Testis (tissue), 2 donors: ENCODE measurements at regions not wholly inside any gene's neighbourhood (a gene's known extent, or its start where the extent isn't known, plus 50 kb on each side); places are given as distances from the start of the nearest gene placed in this dataset.

Source experiments
- DNase-seq: peaks from one replicate; pipeline ENCODE4 v3.0.0-alpha.2; 2019
- H3K27ac ChIP-seq, 2 donors: fragments of 200-600 bp; sonication (generic); one replicate each; pipeline ENCODE4 v1.5.1; 2019
- H3K27me3 ChIP-seq: fragments of 200-600 bp; sonication (generic); one replicate; pipeline ENCODE4 v1.5.1; 2019
- H3K36me3 ChIP-seq: fragments of 200-600 bp; sonication (generic); one replicate; pipeline ENCODE4 v1.5.1; 2017; ENCODE audit warnings: low read depth; ENCODE audit errors: missing control alignments
- H3K4me1 ChIP-seq: fragments of 200-600 bp; sonication (generic); one replicate; pipeline ENCODE4 v1.5.1; 2019
- H3K4me3 ChIP-seq, 2 donors: fragments of 200-600 bp; sonication (generic); one replicate each; pipeline ENCODE4 v1.5.1; 2017 to 2019
- H3K9me3 ChIP-seq: fragments of 200-600 bp; sonication (generic); one replicate; pipeline ENCODE4 v1.5.1; 2017
- CTCF ChIP-seq, 3 experiments: fragments of 450-650 bp in 2 of 3; fragments of 200-600 bp in 1 of 3; sonication (generic) in 1 of 3; IDR thresholded peaks; one replicate each; pipeline ENCODE4 v1.5.1; 2016 to 2019; ENCODE audit warnings: antibody characterized with exemption in 3 of 3, mild to moderate bottlenecking in 2 of 3, moderate library complexity in 1 of 3
- POLR2A ChIP-seq: fragments of 450-650 bp; IDR thresholded peaks from one replicate; pipeline ENCODE4 v1.6.1; 2017; ENCODE audit warnings: antibody characterized with exemption, mild to moderate bottlenecking, moderate library complexity
- WGBS, 2 donors: methylation state at CpG; one replicate each; pipeline ENCODE4 v1.1.5; 2018; 5-methylcytosine and 5-hydroxymethylcytosine counted together
- intact Hi-C: fragments of 100-400 bp; cut with DNase I; formaldehyde crosslinking; loops from one replicate; pipeline ENCODE4 v1.15.1; 2023; ENCODE audit warnings: low total_unique reads

- Histone ChIP-seq H3K4me1 (no peaks in the 10 kb centered on the region), H3K27ac (no peak overlapping the region), H3K9me3 (no peaks in the 10 kb centered on the region), H3K4me3 (no peak overlapping the region), H3K27me3 (no peaks in the 10 kb centered on the region), H3K36me3 (no peaks in the 10 kb centered on the region)
- DNase-seq, result no peak
- TF ChIP-seq POLR2A, result no peak
- no peak for TF ChIP-seq CTCF (IDR thresholded peaks at IDR 0.05)
- intact Hi-C loops, result no loop called here
- 77 to 79% methylated on average over 4 of the region's 4 CpGs for WGBS, 2 donors
Measured at GRCh38 chr5:53359916-53360517, 120.4 kb upstream of the FST start.

DNA sequence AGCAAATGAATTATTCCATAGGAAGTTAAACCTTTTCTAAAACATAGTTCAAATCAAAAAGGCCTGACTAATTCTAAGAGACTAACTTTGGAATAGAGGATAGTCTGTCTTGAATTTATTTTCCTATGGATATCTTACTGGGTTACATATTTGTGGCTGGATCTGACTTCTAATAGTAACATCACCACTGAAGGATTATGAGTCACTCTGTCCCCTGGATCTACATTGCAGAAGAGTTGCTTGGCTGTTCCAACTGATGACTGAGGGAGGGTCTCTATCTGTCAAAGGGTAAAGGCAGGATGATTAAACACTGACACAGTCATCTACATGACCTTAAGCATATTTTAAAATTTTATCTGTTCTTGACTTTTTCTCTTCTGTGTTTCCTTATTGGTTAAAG lies 119.6 kb upstream of the FST start:
- TF ChIP-seq POLR2A, result no peak
- no peak for TF ChIP-seq CTCF (IDR thresholded peaks at IDR 0.05)
- Histone ChIP-seq H3K36me3 (no peaks in the 10 kb centered on the region), H3K27ac (no peak overlapping the region), H3K9me3 (no peaks in the 10 kb centered on the region), H3K4me1 (no peaks in the 10 kb centered on the region), H3K4me3 (no peak overlapping the region), H3K27me3 (no peaks in the 10 kb centered on the region)
- intact Hi-C loops, result no loop called here
- no peak for DNase-seq

DNA sequence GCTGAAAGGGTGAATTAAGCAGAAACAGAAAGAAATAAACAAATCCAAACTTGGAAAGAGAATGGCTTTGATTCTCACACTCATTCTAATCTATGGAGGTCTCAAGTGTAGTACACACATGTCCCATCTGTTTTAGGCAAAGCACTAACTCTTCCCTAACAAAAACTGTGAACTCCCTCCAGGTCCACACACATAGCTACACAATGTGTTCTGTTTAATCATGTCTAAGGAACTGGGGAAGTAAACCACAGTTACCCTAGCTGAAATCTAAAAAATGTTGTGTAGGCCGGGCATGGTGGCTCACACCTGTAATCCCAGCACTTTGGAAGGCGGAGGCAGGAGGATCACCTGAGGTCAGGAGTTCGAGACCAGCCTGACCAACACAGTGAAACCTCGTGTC lies 118.7 kb upstream of the FST start:
- 90 to 98% methylated on average over 4 of the region's 4 CpGs for WGBS, 2 donors
- intact Hi-C loops, result no loop called here
- H3K4me1 ChIP-seq, result no peaks in the 10 kb centered on the region
- H3K27me3 ChIP-seq, result no peaks in the 10 kb centered on the region
- H3K27ac ChIP-seq, result no peak overlapping the region
- TF ChIP-seq CTCF (IDR thresholded peaks at IDR 0.05) (no peak), POLR2A (no peak)
- no peaks in the 10 kb centered on the region for H3K36me3 ChIP-seq
- no peaks in the 10 kb centered on the region for H3K9me3 ChIP-seq
- H3K4me3 ChIP-seq, result no peak overlapping the region
- no peak for DNase-seq

GRCh38 chr5:53362521-53362941 lies 117.9 kb upstream of the FST start:
- Histone ChIP-seq H3K4me3 (no peak overlapping the region), H3K36me3 (no peaks in the 10 kb centered on the region), H3K27ac (no peak overlapping the region), H3K27me3 (no peaks in the 10 kb centered on the region), H3K9me3 (no peaks in the 10 kb centered on the region), H3K4me1 (no peaks in the 10 kb centered on the region)
- no peak for TF ChIP-seq POLR2A
- TF ChIP-seq CTCF (IDR thresholded peaks at IDR 0.05), result no peak
- no peak for DNase-seq
- intact Hi-C loops, result no loop called here
- 74 to 90% methylated on average over 5 of the region's 5 CpGs for WGBS, 2 donors

DNA sequence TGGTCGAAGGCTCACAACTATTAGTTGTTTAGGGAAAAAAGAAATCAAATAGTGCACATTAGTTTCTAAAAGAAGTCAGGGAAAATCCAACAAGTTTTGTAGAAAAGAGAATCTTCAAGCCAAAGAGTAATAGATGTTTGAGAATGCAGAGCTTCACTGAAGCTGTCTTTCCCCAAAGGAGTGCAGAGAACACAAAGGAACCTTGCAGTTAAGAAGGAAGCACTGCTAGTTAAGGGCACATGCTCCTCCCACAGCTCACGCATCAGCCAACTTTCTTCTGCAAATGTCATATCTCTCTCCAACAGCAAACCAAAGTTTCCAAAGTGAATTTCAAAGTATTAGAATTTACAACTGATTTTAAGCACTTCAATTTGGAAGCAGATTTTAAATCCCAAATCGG lies 116.4 kb upstream of the FST start:
- Histone ChIP-seq H3K9me3 (no peaks in the 10 kb centered on the region), H3K27me3 (no peaks in the 10 kb centered on the region), H3K36me3 (no peaks in the 10 kb centered on the region), H3K4me1 (no peaks in the 10 kb centered on the region), H3K27ac (no peak overlapping the region), H3K4me3 (no peak overlapping the region)
- DNase-seq, result no peak
- TF ChIP-seq POLR2A (no peak), CTCF (IDR thresholded peaks at IDR 0.05) (no peak)
- intact Hi-C loops, result no loop called here
- 67 to 71% methylated on average over 3 of the region's 3 CpGs for WGBS, 2 donors
